H1 (cell line): ENCODE measurements at regions not wholly inside any gene's neighbourhood (a gene's known extent, or its start where the extent isn't known, plus 50 kb on each side); places are given as distances from the start of the nearest gene placed in this dataset.

Source experiments
- CEBPB ChIP-seq: IDR thresholded peaks from 2 replicates; pipeline ENCODE4 v1.6.1; 2012; ENCODE audit warnings: low read depth, low read length
- CHD2 ChIP-seq: IDR thresholded peaks from 2 replicates; pipeline ENCODE4 v1.6.1; 2012; ENCODE audit warnings: low read length, improper control_type of control experiment
- CHD7 ChIP-seq: fragments of 300-600 bp; sonication (generic); IDR thresholded peaks from 2 replicates; pipeline ENCODE4 v1.7.1; 2012; ENCODE audit warnings: low read length, moderate library complexity, mild to moderate bottlenecking, inconsistent platforms; ENCODE audit not compliant: insufficient replicate concordance
- CREB1 ChIP-seq: IDR thresholded peaks from 2 replicates; pipeline ENCODE4 v1.6.1; 2012; ENCODE audit warnings: inconsistent platforms
- GTF2F1 ChIP-seq: IDR thresholded peaks from 2 replicates; pipeline ENCODE4 v1.6.1; 2012; ENCODE audit warnings: low read depth, low read length, improper control_type of control experiment, borderline replicate concordance
- JUN ChIP-seq: IDR thresholded peaks from 2 replicates; pipeline ENCODE4 v1.6.1; 2011; ENCODE audit warnings: low read depth, mild to moderate bottlenecking, improper control_type of control experiment, low read length
- SIN3A ChIP-seq, 2 experiments: IDR thresholded peaks in 1 of 2; conservative IDR thresholded peaks in 1 of 2; 2 replicates each; pipeline ENCODE4 v1.6.1; 2011 to 2012; ENCODE audit warnings: low read length in 2 of 2, improper control_type of control experiment in 1 of 2, low read depth in 1 of 2, mild to moderate bottlenecking in 1 of 2
- SP1 ChIP-seq: IDR thresholded peaks from 2 replicates; pipeline ENCODE4 v1.6.1; 2011; ENCODE audit warnings: low read depth, low read length

DNA sequence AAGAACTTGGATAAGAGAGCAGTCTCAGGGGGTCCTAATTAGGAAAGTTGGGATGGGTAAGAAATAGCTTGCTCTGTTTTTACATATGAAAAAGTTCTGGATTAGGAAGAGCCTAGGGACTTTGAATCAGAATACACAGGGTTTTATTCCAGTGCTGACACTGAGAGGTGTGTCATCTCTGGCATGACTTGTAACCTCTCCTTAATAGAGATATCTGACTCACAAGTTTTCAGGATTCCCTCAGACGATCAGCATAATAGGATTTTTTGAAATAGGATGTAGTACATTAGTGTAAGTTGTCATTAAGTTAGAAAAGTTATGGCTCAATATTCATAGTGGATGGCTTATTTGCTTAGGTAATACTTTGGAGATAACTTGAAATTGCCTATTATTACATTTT, 555.2 kb upstream of the MIR17HG start (continued):
- TF ChIP-seq CHD7 (no peak), CHD2 (no peak), SIN3A (conservative IDR thresholded peaks at IDR 0.05 in 1 of 2, IDR thresholded peaks at IDR 0.05 in 1 of 2; ENCODE audit: low read depth in 1 of 2, low read length in 2 of 2) (no peak), CREB1 (no peak), SP1 (no peak), JUN (no peak), CEBPB (no peak), GTF2F1 (no peak)
